ENCODE measurements at regions not wholly inside any gene's neighbourhood (a gene's known extent, or its start where the extent isn't known, plus 50 kb on each side); places are given as distances from the start of the nearest gene placed in this dataset.

GRCh38 chr22:45077826-45078334 is 68.1 kb upstream of the PHF21B start:
- intact Hi-C loops (cut with micrococcal nuclease) = no loop called here
- H3K36me3 ChIP-seq (ENCODE audit: low read depth, low read length) = no peaks in the 10 kb centered on the region
- H3K9me2 ChIP-seq (replicated peaks; ENCODE audit: low read length) = no peaks in the 10 kb centered on the region
- TF ChIP-seq EZH2 (IDR thresholded peaks at IDR 0.05; ENCODE audit: low read length, unreplicated experiment) (no peak), EZH2phosphoT487 (IDR thresholded peaks at IDR 0.05; ENCODE audit: borderline replicate concordance, low read length) (no peak)
- TF ChIP-seq, protein P1, sequence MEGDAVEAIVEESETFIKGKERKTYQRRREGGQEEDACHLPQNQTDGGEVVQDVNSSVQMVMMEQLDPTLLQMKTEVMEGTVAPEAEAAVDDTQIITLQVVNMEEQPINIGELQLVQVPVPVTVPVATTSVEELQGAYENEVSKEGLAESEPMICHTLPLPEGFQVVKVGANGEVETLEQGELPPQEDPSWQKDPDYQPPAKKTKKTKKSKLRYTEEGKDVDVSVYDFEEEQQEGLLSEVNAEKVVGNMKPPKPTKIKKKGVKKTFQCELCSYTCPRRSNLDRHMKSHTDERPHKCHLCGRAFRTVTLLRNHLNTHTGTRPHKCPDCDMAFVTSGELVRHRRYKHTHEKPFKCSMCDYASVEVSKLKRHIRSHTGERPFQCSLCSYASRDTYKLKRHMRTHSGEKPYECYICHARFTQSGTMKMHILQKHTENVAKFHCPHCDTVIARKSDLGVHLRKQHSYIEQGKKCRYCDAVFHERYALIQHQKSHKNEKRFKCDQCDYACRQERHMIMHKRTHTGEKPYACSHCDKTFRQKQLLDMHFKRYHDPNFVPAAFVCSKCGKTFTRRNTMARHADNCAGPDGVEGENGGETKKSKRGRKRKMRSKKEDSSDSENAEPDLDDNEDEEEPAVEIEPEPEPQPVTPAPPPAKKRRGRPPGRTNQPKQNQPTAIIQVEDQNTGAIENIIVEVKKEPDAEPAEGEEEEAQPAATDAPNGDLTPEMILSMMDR (conservative IDR thresholded peaks at IDR 0.05; ENCODE audit: low read depth, low read length) = no peak
- H3K9ac ChIP-seq (ENCODE audit: low read length) = no peak overlapping the region
- ChIA-PET POLR2A (ENCODE audit: unreplicated experiment) (no interaction called here), CTCF (no interaction called here)
- no peaks in the 10 kb centered on the region for H3K4me1 ChIP-seq (ENCODE audit: insufficient read depth, low read length)
- H4K20me1 ChIP-seq (ENCODE audit: low read length) = no peaks in the 10 kb centered on the region
- DNase-seq (no peak), ATAC-seq (no peak)
- peaks cover 18% of the 10 kb centered on the region; the same call in 1 of the 2 replicates for H3K27me3 ChIP-seq (ENCODE audit: low read length)
- no peak overlapping the region for H3K27ac ChIP-seq (ENCODE audit: low read length)
- no peak overlapping the region for H3K4me2 ChIP-seq (ENCODE audit: low read length)
- no peak overlapping the region for H2AFZ ChIP-seq (ENCODE audit: low read length)
- no TSS peak for BruUV-seq (replicated peaks)
- H3K4me3 ChIP-seq (ENCODE audit: low read length) = no peak overlapping the region
- no peaks in the 10 kb centered on the region for H3K79me2 ChIP-seq (ENCODE audit: low read length)
- no peaks in the 10 kb centered on the region for H3K9me3 ChIP-seq (ENCODE audit: low read length)
- H3F3A ChIP-seq (ENCODE audit: low read length, unreplicated experiment) = no peaks in the 10 kb centered on the region

DNA sequence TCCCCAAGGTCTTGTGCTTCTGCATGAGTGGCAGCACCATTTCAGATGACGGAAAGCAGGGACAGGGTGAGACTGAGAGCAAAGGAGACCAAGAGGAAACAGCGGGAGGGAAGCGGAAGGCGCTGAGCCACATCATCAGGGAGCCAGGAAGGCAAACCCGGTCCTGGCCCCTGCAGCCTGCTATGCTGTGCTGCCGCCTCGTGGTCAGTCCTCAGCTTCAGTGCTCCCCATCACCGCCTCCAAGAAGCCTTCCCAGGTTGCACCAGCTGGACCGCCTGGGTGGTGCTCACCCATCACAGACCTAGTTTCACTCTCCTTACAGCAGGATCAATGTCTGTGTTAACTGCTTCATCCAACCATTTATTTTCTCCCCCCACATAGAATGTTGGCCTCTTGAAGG is 73.0 kb upstream of the PHF21B start:
- no peak overlapping the region for H2AFZ ChIP-seq (ENCODE audit: low read length)
- H4K20me1 ChIP-seq (ENCODE audit: low read length) = no peaks in the 10 kb centered on the region
- DNase-seq (peak; percentile 10), ATAC-seq (peak; percentile 45)
- no TSS peak for BruUV-seq (replicated peaks)
- no peak overlapping the region for H3K27ac ChIP-seq (ENCODE audit: low read length)
- no peak overlapping the region for H3K4me3 ChIP-seq (ENCODE audit: low read length)
- no peaks in the 10 kb centered on the region for H3F3A ChIP-seq (ENCODE audit: low read length, unreplicated experiment)
- intact Hi-C loops (cut with micrococcal nuclease) = loop anchor here (5.0 kb wide), 2 partner anchors 105 to 260 kb away; no protein-coding TSS in a partner anchor
- no peak overlapping the region for H3K4me2 ChIP-seq (ENCODE audit: low read length)
- ChIA-PET CTCF (no interaction called here), POLR2A (ENCODE audit: unreplicated experiment) (no interaction called here)
- H3K27me3 ChIP-seq (ENCODE audit: low read length) = peaks cover 4% of the 10 kb centered on the region; the same call in 1 of the 2 replicates
- H3K9me2 ChIP-seq (replicated peaks; ENCODE audit: low read length) = no peaks in the 10 kb centered on the region
- TF ChIP-seq, protein P1 (conservative IDR thresholded peaks at IDR 0.05; ENCODE audit: low read depth, low read length) = peak; percentile 53
- TF ChIP-seq EZH2 (IDR thresholded peaks at IDR 0.05; ENCODE audit: low read length, unreplicated experiment) (no peak), EZH2phosphoT487 (IDR thresholded peaks at IDR 0.05; ENCODE audit: borderline replicate concordance, low read length) (no peak)
- no peaks in the 10 kb centered on the region for H3K9me3 ChIP-seq (ENCODE audit: low read length)
- H3K9ac ChIP-seq (ENCODE audit: low read length) = no peak overlapping the region
- no peaks in the 10 kb centered on the region for H3K36me3 ChIP-seq (ENCODE audit: low read depth, low read length)
- no peaks in the 10 kb centered on the region for H3K79me2 ChIP-seq (ENCODE audit: low read length)
- H3K4me1 ChIP-seq (ENCODE audit: insufficient read depth, low read length) = peaks cover 15% of the 10 kb centered on the region

DNA sequence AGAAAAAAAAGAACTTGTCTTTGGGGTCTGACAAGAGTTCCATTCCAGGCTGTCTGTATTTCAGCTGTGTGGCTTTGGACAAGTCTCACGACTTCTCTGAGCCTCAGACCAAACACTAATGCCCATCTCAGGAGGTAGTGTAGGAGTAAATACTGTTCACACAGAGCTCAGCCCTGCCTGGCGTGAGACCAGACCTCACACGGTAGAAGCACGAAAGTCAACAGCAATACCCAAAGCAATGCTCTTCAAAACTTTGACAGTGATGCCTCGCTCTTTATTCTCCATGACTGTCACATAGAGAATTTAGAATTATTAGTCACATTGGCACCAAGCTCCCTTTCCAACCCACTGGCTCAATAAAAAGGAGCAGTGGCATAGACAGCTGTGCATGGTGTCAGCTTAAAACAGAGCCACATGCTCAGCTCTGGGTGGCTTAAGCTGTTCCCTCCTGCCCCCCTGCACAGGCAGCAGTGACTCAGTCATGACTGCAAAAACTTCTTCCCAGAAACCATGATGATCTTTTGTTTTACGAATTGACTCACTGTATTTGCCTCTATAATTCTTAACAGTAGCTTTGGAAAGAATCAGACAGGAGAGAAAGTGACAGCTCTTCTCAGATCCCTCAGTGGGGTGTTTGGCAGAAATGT is 74.0 kb upstream of the PHF21B start:
- Histone ChIP-seq H3K9ac (ENCODE audit: low read length) (no peak overlapping the region), H3K9me3 (ENCODE audit: low read length) (no peaks in the 10 kb centered on the region), H3K9me2 (replicated peaks; ENCODE audit: low read length) (no peaks in the 10 kb centered on the region), H4K20me1 (ENCODE audit: low read length) (no peaks in the 10 kb centered on the region), H3K4me1 (ENCODE audit: insufficient read depth, low read length) (peaks cover 15% of the 10 kb centered on the region), H3K79me2 (ENCODE audit: low read length) (no peaks in the 10 kb centered on the region), H2AFZ (ENCODE audit: low read length) (no peak overlapping the region), H3K27me3 (ENCODE audit: low read length) (no peaks in the 10 kb centered on the region), H3K36me3 (ENCODE audit: low read depth, low read length) (no peaks in the 10 kb centered on the region), H3K4me3 (ENCODE audit: low read length) (no peak overlapping the region), H3F3A (ENCODE audit: low read length, unreplicated experiment) (no peaks in the 10 kb centered on the region), H3K27ac (ENCODE audit: low read length) (peak overlapping the region; percentile 51), H3K4me2 (ENCODE audit: low read length) (peak overlapping the region; percentile 37)
- TF ChIP-seq EZH2 (IDR thresholded peaks at IDR 0.05; ENCODE audit: low read length, unreplicated experiment) (no peak), EZH2phosphoT487 (IDR thresholded peaks at IDR 0.05; ENCODE audit: borderline replicate concordance, low read length) (no peak)
- TF ChIP-seq, protein P1 (conservative IDR thresholded peaks at IDR 0.05; ENCODE audit: low read depth, low read length) = no peak
- no TSS peak for BruUV-seq (replicated peaks)
- intact Hi-C loops (cut with micrococcal nuclease) = loop anchor here (5.0 kb wide), 2 partner anchors 106 to 261 kb away; no protein-coding TSS in a partner anchor
- CTCF ChIA-PET = no interaction called here
- DNase-seq (peak; percentile 76), ATAC-seq (peak; percentile 92)
- POLR2A ChIA-PET (ENCODE audit: unreplicated experiment) = no interaction called here

All from PC-3 (cell line).